ENCODE measurements at regions not wholly inside any gene's neighbourhood (a gene's known extent, or its start where the extent isn't known, plus 50 kb on each side); places are given as distances from the start of the nearest gene placed in this dataset.

GRCh38 chr16:64826374-64826773, 295.5 kb downstream of the CDH11 start:
- DNase-seq (ENCODE audit: low read depth), result no peak

DNA sequence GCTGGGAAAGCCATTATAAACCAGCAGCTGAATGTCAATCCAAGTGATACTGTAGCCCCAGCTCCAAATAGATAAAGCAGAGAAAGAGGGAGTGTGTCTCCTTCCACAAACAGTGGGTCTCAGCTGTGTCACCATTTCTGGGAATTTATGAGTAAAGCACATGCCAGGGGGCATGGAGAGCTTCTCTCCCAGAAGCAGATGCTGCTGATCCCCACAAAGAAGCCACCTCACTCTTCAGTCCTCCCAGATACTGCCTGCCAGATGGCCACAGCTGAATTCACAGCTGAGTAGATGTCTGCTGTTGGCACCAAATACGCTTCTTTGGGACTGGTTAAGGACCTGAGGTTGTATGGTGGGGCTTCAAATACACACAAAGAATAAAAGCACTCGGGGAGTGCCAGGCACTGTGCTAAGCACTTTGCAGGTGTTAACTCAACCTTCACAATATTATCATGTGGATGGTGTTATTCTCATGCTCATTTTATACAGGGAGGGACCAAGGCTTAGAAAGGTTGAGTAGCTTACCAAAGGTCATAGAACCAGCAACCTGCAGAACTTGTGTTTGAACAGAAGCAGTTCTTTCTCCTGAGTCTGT, 298.3 kb downstream of the CDH11 start:
- DNase-seq (ENCODE audit: low read depth), result no peak

GRCh38 chr16:64809876-64810629, 311.8 kb downstream of the CDH11 start:
- no peak for DNase-seq (ENCODE audit: low read depth)

GRCh38 chr16:64808474-64808873, 313.4 kb downstream of the CDH11 start:
- no peak for DNase-seq (ENCODE audit: low read depth)

GRCh38 chr16:64791756-64792155, 330.1 kb downstream of the CDH11 start:
- no peak for DNase-seq (ENCODE audit: low read depth)

GRCh38 chr16:64784635-64785034, 337.2 kb downstream of the CDH11 start:
- DNase-seq (ENCODE audit: low read depth), result no peak

DNA sequence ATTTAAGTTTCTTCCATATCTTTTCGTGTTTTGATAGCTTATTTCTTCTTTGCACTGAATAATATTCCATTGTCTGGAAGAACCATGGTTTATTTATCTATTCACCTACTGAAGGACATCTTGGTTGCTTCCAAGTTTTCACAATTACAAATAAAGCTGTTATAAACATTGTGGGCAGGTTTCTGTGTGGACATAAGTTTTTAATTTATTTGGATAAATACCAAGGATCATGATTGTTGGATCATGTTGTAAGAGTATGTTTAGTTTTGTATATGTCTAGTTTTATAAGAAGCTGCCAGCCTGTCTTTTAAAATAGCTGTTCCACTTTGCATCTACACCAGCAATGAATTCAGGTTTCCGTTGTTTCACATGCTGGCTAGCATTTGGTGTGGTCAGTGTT, 339.4 kb downstream of the CDH11 start:
- DNase-seq (ENCODE audit: low read depth), result no peak

DNA sequence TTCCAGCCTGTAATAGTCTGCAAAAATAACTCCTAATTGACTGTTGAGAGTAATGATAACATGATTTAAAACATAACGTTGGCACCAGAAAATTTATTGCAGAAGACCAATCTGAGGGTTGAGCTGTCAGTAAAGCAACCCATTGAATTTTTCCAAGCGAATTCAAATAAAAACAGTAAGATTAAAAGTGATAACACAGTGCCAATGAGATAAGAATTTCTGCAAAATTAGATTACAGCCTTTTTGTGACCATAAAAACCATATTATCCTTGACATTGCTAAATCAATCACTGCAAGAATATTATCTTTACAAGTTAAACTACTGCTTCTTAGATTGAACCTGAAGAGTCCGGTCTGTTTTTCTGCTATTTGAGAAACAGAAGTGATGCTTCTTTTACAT, 341.4 kb downstream of the CDH11 start:
- DNase-seq (ENCODE audit: low read depth), result no peak

GRCh38 chr16:64778777-64779176, 343.1 kb downstream of the CDH11 start:
- no peak for DNase-seq (ENCODE audit: low read depth)

DNA sequence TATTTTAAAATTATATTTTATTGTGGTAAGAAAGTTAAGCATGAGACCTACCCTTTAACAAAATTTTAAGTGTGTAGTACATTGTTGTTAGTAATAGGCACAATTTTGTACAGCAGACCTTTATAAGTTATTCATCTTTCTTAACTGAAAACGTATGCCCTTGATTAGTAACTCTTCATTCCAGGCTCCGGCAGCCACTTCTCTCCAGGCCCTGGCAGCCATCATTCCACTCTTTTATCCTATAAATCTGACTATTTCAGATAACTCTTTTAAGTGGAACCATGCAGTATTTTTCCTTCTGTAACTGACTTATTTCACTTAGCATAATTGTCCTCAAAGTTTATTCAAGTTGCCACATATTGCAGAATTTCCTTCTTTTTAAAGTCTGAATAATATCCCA, 348.2 kb downstream of the CDH11 start:
- no peak for DNase-seq (ENCODE audit: low read depth)

GRCh38 chr16:64773184-64773583, 348.7 kb downstream of the CDH11 start:
- DNase-seq (ENCODE audit: low read depth), result no peak

DNA sequence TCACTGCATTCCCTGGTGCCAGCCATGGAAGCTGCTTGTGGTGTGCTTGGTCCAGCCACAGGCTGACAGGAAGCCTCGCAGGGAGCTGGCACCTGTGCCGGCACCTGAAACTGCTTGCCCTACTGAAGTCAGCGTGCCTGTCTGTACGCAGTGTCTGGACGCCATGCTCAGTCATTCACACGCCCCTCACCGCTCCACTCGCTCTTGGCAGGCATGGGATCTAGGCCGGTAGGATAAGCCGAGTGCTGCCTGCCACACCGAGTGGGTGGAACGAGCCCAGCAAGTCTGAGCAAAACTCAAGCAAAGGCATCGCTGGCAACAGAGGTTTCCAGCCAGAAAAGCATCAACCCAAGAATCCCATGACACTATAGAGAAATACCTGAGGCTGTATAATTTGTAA, 350.6 kb downstream of the CDH11 start:
- no peak for DNase-seq (ENCODE audit: low read depth)

GRCh38 chr16:64762211-64762610, 359.7 kb downstream of the CDH11 start:
- no peak for DNase-seq (ENCODE audit: low read depth)

DNA sequence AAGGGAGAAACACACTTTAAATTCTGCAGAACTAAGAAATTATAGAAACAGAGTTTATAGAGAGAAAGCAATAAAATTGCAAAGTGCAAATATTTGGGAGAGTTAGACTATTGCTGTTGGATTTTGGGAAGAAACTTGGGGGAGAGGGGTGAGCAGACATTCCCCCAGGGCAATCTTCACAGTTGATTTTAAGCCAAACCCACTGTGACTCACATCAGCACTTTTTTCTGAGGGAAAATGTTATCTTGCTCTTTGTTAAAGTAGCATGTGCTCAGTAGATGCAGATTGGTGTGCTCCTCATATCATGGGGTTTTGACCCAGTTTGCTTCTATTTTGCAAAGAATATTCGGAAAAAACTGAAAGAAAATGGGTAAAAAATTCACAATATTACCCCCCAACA, 367.6 kb downstream of the CDH11 start:
- peak; percentile 15 for DNase-seq (ENCODE audit: low read depth)

GRCh38 chr16:64751906-64752305, 370.0 kb downstream of the CDH11 start:
- DNase-seq (ENCODE audit: low read depth), result peak; percentile 4

- DNase-seq (ENCODE audit: low read depth), result no peak
These were observed 372.5 kb downstream of the CDH11 start for GRCh38 chr16:64749346-64749745.

GRCh38 chr16:64745258-64745930, 376.5 kb downstream of the CDH11 start:
- no peak for DNase-seq (ENCODE audit: low read depth)

GRCh38 chr16:64742455-64743223, 379.2 kb downstream of the CDH11 start:
- DNase-seq (ENCODE audit: low read depth), result no peak

DNA sequence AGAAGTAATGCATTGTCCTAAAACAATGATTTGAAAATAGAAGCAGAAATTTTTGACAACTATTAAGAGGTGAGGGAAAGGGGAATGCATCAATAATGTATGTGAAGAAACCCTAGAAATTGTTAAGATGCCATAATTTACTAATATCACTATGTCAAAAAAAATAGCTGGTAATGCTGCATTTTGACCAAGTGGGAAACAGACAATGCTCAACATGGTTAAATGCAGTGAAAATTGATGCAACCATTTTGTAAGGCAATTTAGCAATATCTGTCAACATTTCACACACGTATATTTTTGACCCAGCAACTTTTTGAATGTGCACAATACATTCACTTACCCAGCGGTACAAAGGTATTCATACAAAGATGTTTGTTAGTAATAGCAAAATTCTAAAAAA, 381.6 kb downstream of the CDH11 start:
- DNase-seq (ENCODE audit: low read depth), result no peak

GRCh38 chr16:64738321-64738960, 383.4 kb downstream of the CDH11 start:
- peak; percentile 17 for DNase-seq (ENCODE audit: low read depth)

DNA sequence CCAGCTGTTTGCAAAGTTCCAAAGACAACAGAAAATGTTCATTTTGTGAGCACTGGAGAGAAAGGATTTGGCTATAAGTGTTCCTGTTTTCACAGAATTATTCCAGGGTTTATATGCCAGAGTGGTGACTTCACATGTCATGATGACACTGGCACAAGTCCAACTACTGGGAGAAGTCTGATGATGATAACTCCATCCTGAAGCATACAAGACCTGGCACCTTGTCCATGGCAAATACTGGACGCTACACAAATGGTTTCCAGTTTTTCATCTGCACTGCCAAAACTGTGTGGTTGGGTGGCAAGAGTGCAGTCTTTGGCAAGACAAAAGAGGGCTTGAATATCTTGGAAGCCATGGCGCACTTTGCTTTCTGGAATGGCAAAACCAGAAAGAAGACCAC, 385.0 kb downstream of the CDH11 start:
- DNase-seq (ENCODE audit: low read depth), result no peak

- DNase-seq (ENCODE audit: low read depth), result no peak
These were observed 390.0 kb downstream of the CDH11 start for GRCh38 chr16:64731891-64732290.

All from RPMI7951 (cell line).